C4-2B (cell line): ENCODE measurements at regions not wholly inside any gene's neighbourhood (a gene's known extent, or its start where the extent isn't known, plus 50 kb on each side); places are given as distances from the start of the nearest gene placed in this dataset.

Experiments
- ZFX ChIP-seq: fragments of 450-650 bp; IDR thresholded peaks from 2 replicates; pipeline ENCODE4 v1.6.1; 2017
- TF ChIP-seq, protein P1 (sequence below): fragments of 450-650 bp; conservative IDR thresholded peaks from 2 replicates; pipeline ENCODE4 v1.5.1; 2017; ENCODE audit warnings: mild to moderate bottlenecking

DNA sequence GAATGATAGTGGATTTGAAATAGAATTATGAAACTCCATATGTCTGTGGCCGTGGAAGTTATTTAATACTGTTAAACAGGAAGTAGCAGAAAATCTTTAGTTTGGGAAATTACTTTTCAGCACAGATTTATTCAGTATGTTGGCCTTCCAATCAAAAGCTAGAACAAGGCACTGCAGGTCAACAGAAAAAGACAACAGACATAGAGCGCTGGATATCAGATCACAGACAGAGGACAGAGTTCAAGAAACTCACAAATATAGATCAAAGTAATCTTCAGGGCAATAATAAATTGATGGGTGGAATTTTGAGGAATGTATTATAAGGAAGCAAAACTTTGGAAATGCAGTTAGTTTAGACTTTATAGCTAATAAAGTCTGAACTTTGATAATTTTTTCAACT is 159.5 kb upstream of the TMCO5A start:
- TF ChIP-seq, protein P1, sequence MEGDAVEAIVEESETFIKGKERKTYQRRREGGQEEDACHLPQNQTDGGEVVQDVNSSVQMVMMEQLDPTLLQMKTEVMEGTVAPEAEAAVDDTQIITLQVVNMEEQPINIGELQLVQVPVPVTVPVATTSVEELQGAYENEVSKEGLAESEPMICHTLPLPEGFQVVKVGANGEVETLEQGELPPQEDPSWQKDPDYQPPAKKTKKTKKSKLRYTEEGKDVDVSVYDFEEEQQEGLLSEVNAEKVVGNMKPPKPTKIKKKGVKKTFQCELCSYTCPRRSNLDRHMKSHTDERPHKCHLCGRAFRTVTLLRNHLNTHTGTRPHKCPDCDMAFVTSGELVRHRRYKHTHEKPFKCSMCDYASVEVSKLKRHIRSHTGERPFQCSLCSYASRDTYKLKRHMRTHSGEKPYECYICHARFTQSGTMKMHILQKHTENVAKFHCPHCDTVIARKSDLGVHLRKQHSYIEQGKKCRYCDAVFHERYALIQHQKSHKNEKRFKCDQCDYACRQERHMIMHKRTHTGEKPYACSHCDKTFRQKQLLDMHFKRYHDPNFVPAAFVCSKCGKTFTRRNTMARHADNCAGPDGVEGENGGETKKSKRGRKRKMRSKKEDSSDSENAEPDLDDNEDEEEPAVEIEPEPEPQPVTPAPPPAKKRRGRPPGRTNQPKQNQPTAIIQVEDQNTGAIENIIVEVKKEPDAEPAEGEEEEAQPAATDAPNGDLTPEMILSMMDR, result no peak
- TF ChIP-seq ZFX, result no peak
